HTR-8/SVneo (cell line): ENCODE measurements at regions not wholly inside any gene's neighbourhood (a gene's known extent, or its start where the extent isn't known, plus 50 kb on each side); places are given as distances from the start of the nearest gene placed in this dataset.
"Not testable (repeated sequence)": the region's sequence is repeated elsewhere in the genome, so short reads cannot be mapped to it uniquely, and the experiment has no call there.

Experiments
- DNase-seq: peaks from one replicate; pipeline ENCODE4 v3.0.0; 2011; ENCODE audit warnings: low spot score, mixed read lengths; ENCODE audit not compliant: insufficient read length
- FAIRE-seq: peaks from 2 replicates; lab custom pipeline; 2011; peaks lifted over from hg19 to GRCh38; lab: Jason Lieb, UNC

DNA sequence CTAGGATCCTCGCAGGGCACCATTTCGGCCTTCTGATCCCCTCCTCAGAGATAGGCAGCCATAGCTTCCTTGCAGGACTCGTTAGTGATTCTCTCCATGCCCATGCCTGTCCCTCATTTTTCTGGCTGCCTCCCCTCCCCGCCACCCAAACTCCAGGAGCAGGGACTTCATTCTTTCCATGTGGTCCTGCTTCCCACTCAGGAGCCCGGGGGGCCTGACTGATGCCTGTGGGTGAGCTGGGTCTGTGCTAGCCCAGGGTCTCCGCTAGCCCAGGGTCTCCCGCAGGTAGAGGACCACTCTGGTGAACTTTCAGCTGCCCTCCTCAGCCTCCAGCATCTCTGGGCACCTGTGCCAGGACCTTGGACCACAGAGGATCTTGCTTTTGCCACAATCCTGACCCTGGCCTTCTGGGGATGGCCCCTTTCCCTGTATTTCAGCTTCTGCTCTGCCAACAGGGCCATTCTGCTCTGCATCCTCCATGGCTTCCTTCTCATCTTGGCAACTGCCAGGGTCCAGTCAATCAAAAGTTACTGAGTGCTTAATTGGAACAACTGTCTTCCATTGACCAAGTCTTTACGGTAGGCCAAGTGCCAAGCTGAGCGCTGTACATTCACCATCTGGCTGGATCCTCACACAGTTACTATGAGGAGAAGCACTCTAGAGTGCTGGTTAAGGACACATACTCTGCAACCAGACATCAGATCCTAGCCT lies 152.2 kb downstream of the EFNB1 start:
- no peak for FAIRE-seq

DNA sequence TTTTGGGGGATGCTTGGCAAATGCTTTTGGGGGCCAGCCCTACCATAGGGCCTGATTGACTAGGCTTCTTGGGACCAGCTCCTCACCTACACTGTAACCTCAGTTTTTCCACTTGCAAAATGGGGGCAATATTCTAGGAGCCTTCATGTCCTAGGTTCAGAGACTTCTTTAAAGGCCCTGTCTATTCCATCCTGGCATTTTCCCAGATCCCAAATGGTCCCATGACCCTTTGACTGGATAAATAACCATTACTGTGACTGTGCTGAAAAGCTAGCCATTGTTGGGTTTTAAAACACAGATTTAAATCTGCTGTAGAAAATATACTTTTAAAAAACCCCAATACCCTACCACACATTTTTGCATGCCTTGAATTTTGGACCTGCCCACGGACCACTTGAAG lies 149.8 kb downstream of the EFNB1 start:
- no peak for DNase-seq
- no peak for FAIRE-seq

More for the DNA sequence above, 152.2 kb downstream of the EFNB1 start:
- DNase-seq = no peak

DNA sequence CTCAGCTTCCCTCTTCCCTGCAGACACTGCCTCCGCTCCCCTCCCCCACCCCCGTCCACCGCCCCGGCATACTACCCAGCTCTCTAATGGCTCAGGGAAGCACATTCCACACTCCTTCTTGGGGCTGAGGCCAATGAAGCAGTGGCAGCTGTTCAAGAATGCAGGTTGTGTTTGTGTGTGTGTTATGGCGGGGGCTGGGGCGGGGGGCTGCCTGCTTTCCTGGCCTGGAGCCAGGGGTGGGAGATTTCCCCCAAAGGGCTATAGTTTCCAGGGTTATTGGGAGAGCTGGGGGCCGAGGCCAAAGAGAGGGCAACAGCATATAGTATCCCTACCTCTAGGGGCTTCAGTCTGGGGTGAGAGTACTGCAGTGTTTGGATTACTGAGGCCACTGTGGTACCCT lies 149.4 kb downstream of the EFNB1 start:
- FAIRE-seq (no peak), DNase-seq (peak; percentile 10)

DNA sequence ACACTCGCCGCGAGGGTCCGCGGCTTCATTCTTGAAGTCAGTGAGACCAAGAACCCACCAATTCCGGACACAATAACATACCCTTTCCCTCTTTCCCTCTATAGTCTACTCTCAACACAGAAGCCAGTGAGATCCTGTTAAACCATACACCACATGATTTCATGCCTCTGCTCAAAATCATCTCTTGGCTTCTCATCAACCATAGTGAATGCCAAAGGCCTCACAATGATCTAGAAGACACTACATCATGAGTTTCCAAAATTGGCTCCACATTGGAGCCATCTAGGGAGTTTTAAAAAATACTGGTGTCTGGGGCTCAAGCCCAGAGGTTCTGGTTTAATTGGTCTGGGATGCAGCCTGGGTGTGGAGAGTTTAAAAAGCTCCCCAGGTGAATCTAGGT lies 124.5 kb downstream of the EFNB1 start:
- DNase-seq (no peak), FAIRE-seq (no peak)

DNA sequence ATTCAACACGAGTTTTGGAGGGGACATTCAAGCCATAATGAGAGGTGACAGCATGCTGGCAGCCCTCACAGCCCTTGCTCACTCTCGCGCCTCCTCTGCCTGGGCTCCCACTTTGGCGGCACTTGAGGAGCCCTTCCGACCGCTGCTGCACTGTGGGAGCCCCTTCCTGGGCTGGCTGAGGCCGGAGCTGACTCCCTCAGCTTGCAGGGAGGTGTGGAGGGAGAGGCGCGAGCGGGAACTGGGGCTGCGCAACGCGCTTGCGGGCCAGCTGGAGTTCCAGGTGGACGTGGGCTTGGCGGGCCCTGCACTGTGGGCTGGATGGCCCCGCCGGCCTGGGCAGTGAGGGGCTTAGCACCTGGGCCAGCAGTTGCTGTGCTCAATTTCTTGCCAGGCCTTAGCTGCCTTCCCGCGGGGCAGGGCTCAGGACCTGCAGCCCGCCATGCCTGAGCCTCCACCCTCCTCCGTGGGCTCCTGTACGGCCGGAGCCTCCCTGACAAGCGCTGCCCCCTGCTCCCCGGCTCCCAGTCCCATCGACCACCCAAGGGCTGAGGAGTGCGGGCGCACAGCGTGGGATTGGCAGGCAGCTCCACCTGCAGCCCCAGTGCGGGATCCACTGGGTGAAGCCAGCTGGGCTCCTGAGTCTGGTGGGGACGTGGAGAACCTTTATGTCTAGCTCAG lies 123.3 kb downstream of the EFNB1 start:
- FAIRE-seq, DNase-seq: not testable (repeated sequence)

DNA sequence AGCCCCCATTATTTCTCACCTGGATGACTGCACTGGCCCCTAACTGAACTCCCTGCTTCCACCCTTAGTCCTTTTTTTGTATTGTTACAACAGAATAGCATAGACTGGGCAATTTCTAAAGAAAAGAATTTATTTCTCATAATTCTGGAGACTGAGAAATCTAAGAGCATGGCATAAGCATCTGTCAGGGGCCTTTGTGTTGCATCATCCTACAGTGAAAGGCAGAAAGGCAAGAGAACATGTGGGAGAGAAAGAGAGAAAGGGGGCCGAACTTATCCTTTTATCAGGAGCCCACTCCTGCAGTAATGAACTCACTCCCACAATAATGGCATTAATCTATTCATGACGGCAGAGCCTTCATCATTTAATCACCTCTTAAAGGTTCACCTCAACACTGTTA lies 122.1 kb downstream of the EFNB1 start:
- FAIRE-seq = no peak

DNA sequence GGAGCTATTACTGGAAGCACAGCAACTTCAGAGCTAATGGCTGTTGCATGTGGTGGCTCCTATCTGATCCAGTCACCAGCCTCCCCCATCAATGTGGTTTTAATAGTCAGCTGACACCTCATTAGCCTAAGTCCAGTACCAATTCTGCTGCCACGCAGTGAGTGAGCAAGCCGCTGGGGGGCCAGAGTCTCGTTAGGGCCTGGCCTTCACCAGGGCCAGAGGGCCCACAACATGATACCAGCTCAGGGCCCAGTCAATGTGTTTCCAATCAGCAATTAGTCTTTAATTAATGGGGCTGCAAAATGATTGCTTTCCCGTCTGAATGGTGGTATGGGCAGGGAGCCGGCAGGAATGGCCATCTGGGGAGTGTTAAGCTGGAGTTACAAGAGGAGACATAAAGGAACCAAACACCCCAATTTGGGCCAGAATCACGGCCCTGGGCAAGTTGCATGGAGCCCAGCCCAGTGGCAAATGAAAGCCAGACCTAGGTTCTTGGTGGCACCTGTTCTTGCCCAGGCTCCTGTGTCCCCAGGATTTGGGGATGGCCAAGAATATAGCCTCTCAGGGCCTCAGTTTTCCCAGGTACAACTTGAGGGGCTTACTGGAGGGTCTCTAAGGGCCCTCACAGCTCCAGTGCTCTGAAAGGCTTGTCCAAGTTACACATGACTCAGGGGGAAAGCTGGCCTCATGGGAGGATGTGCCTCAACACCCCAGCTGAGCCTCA lies 119.2 kb downstream of the EFNB1 start:
- no peak for FAIRE-seq

More for the DNA sequence above, 122.1 kb downstream of the EFNB1 start:
- no peak for DNase-seq

DNA sequence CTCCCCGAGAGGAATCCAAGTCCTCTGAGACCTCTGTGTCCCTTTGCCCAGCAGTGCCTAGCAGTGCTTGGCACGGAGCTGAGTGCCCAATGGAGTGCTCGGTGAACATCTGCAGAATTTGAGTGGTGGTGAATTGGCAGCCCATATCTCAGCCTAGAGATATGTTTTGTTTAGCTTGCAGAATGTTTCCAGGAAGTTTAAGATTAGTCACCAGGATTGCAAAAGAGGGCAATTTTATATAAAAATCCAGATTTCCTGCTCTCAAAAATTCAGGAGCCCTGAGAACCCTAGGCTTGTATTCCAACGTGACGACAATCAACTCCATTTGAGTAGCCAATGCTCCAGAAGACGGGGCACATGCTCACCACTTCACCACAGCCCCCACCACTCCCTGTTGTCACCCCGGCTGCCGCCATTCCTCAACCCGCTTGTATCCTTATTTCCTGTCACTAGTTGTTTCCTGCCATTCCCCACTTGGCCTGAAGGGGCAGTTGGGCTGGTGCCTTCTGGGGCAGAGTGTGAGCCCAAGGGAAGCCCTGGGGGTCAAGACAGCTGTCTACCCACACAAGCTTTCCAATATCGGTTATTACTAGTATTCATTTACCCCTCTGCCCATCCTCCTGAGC lies 116.9 kb downstream of the EFNB1 start:
- FAIRE-seq (no peak), DNase-seq (no peak)

More for the DNA sequence above, 119.2 kb downstream of the EFNB1 start:
- DNase-seq = no peak

DNA sequence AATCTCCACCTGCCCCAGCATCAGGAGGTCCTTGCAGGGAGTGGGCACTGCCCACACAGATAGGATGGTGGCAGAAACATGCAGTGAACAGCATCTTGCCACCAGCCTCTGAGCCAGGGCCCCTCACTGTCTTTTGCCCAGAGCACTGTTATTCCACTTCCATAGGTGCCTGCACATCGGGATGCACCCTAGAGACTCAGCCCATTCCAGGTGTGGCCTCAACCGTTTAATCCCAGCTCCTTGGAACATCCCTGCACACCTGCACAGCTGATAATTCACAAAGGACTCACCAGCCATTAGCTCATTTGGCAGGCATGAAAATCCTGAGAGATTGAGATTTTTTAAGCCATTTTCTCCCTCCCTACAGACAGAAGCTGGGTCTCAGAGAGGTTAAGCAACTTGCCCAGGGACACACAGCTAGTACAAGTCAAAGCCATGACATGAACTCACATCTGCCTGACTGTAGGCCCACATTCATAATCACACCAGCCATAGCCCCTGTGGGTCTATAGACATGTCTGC lies 116.3 kb downstream of the EFNB1 start:
- no peak for DNase-seq
- FAIRE-seq = no peak

DNA sequence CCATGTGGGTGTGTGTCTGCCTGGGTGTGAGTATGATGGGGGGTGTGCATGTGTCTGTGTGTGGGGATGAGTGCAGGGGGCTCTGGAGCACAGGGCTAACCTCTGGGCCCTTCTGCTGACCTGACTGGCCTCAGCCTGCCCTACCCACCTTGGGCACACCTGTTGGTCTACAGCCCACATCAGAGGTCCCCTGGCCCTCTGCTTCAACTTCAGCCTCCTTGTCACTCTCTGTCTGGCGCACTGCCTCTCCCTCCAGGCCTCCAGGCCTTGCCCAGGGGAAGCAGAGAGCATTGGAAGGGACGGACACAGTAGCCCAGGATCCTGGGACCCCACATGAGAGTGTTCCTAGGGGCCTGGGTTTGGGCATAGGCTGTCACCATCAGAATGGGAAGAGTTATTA lies 115.4 kb downstream of the EFNB1 start:
- DNase-seq (no peak), FAIRE-seq (no peak)

DNA sequence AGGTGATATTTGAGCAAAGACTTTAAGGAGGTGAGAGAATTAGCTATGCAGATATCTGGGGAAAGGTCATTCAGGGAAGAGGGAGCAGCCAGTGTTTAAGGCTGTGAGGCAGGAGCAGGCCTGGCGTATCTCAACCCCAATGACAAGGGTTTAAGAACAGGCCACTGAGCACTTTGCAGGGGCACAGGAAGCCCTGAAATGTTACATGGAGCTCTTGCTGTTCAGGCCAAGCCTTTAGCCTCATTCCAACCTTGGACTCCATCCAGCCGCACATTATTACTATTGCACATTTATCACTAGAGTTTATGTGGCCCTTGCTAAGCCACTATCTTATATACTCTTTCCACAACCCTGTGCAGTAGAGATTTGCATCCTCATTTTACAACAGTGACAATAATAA lies 114.0 kb downstream of the EFNB1 start:
- FAIRE-seq = no peak
- no peak for DNase-seq

DNA sequence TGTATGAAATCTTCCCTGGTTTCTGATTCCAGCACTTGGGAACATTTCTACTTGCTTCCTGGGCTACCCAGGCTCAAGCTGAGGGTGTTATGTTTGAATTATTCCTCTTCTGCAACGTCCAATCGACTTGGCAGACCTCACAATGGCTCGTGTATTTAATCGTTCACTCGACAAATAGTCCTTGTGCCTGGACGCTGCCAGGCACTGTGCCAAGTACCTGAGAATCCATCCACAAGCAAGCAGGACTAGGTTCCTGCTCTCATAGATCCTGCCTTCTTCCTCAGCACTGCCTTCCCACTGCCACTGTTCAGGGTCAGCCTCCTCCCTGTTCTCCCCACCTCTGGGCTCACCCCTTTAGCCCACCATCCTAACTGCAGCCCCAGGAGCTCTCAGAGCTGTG lies 113.3 kb downstream of the EFNB1 start:
- no peak for FAIRE-seq
- DNase-seq = no peak

DNA sequence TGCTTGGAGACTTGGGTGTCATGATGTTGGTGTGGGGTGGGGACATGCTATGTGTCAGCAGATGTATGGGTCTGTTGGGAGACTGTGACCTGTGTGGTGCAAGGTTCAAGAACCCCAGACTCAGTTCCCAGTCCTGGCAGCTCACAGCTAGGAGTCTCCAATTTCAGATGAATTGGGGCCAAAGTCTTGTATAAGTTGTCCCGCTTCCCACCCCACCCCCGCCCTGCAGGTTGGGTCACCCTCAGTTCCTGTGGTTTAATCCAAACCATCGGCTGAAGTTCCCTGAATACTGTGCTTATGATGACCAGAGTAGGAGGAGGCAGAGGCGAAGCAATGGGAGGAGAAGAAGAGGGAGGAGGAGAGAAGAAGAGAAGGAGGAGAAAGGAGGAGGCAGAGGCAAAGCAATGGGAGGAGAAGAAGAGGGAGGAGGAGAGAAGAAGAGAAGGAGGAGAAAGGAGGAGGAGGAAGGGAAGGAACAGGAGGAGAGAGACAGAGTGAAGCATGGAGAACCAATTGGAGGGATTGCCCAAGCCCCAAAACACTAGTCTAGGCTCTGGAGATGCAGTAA lies 112.6 kb downstream of the EFNB1 start:
- no peak for DNase-seq
- FAIRE-seq = no peak

DNA sequence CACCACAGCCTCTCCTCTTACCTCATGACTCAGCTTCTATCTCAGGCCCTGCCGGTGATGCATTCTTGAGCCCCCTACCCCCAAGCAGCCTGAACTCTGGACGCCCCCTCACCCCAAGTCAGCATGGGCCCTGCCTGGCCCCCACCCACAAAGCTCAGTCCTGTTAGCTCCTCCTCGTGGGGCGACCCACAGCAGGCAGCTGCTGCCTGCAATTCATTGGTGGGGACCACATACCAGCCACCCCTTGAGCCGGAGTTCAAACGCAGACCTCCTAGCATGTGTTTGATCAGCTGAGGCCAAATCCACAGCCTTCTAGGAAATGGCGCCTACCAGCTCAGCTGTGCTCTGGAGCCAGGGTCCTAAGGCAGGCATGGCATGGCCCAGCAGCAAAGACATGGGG lies 111.8 kb downstream of the EFNB1 start:
- FAIRE-seq (no peak), DNase-seq (no peak)

DNA sequence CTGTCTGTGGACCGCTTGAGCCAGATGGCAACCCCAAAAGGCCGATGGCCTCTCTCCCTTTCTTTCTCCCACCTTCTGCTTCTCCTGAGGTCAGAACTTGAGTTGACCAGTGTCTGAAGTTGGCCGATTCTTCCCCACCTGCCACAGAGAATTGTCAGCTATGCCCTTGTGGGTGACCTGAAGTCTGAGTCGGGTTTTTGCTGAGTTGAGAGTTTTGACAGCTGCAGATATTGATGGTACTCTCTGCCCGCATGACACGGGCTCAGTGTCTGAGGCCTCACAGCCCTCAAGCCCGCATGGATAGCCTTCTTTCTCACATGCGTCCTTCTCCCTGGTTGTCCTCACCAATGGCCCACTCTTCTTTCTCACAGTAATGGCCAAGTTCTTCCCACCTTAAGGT lies 111.0 kb downstream of the EFNB1 start:
- no peak for DNase-seq
- no peak for FAIRE-seq

DNA sequence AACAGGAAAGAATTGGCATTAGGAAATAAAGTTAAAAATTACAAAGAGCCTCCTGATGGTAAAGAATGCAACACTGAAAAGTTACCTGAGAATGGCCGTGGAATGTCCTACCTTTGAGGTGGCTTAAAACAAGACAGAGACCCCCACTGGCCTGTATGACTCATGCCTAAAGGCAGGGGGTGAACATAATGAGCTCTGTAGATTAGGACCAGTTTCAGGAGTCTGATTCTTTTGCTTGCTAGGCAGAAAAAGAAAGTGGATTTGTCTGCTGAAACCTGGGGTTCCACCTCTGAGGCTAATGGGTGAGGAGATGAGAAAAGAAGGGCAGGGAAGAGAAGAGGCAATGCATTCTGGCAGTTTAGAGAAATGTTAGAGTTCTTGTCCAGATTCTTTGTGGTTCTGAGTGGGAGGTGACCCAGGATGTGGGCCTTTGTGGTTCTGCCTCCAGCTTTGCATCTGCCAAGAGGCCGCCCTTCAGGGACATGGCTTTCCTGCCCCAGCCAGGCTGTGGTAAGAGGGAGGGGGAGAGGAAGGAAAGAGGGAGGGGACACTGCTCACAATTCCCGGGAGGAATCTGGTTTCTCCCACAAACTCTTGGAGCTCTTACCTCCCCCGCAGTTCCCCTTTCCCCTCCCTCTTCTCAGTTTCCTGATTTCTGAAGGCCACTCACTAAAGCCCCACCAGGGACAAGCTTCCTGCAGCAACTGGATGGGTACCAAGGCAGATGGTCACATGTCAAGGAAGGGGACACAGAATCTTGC lies 109.6 kb downstream of the EFNB1 start:
- FAIRE-seq (no peak), DNase-seq (no peak)

DNA sequence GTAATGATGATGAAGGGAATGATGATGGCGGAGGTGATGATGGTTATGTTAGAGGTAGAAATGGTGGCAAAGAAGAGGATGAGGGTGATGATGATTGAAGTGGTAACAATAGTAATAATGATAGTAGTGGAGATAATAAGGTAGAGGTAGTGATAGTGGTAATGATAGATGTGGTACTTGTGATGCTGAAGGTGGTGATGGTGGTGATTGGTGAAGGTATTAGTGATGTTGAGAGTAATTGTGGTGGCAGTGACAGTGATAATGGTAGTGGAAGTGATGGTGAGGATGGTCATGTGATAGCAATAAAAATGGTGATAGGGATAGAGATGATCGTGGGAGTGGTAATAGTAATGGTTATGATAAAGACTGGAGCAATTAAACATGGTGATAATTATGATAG lies 108.8 kb downstream of the EFNB1 start:
- no peak for DNase-seq
- no peak for FAIRE-seq

DNA sequence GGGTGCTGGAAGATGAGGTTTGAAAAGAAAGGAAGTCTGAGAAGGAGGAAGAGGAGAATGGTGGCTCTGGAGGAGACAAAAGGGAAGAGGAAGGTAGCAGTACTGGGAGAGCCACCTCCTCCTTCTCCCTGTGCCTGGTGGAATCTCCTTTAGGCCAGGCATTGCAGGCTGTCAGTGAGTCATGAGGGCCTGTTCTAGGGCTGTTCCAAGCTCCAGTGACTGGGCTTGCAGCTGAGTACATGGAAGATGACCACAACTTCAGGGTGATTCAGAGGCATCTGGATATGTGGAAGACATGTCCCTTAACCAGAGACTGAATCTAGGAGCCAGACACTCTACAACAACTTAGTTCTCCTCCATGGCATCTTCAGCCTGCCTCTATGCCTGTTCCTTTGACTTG lies 107.8 kb downstream of the EFNB1 start:
- FAIRE-seq (no peak), DNase-seq (no peak)

DNA sequence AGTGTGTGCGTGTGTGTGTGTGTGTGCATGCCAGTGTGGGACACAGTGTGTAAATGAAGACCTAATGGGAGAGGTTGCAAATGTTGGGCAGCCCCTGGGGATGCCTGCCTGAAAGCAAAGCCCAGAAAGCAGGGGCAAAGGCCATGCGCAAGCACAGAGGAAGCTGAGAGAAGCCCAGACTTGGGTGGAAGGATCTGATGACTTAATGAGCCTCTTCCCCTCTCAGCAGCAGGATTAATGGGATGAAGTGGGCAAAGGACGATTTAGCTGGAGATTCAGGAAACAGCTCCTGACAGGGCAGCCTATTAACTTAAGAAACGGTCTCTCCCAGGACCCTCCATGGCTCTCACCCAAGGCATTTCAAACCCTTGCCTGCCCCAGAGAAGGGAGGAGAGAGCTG lies 107.3 kb downstream of the EFNB1 start:
- DNase-seq = no peak
- FAIRE-seq = no peak

DNA sequence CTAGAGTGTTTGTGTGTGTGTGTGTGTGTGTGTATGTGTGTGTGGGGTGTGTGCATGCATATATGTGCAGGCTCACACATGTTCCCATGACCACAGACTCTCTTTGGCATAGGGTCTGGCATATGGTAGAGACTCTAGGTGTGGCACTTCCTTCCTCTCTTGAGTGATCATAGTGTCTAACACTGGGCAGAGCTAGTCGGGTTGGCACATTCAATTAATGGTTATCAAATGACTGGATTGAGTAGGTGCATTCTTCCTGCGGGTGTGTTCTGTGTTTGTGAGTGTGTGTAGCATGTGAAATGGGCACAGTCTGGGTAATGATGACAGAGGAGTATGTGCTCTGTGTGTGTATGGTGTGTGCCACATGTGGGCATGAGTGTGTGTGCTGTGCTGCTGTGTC lies 106.5 kb downstream of the EFNB1 start:
- DNase-seq (no peak), FAIRE-seq (no peak)
